ENCODE measurements at regions not wholly inside any gene's neighbourhood (a gene's known extent, or its start where the extent isn't known, plus 50 kb on each side); places are given as distances from the start of the nearest gene placed in this dataset.

DNA sequence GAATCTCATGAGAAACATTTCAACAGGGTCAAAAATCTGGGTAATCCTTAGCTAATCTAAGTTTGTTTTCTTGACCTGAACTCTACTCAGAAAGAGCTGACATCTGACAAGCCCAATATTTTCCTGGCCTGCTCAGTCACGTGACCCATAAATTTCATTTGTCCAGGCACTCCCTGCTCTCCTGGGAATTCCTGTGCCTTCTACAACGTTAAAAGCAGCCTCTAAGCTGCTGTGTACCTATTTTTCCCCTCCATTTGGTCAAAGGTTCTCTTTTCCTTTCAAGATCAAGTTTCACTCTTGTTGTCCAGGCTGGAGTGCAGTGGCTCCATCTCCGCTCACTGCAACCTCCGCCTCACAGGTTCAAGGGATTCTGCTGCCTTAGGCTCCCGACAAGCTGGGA is 148.8 kb upstream of the ABCA1 start:
- TF ChIP-seq, protein P1, sequence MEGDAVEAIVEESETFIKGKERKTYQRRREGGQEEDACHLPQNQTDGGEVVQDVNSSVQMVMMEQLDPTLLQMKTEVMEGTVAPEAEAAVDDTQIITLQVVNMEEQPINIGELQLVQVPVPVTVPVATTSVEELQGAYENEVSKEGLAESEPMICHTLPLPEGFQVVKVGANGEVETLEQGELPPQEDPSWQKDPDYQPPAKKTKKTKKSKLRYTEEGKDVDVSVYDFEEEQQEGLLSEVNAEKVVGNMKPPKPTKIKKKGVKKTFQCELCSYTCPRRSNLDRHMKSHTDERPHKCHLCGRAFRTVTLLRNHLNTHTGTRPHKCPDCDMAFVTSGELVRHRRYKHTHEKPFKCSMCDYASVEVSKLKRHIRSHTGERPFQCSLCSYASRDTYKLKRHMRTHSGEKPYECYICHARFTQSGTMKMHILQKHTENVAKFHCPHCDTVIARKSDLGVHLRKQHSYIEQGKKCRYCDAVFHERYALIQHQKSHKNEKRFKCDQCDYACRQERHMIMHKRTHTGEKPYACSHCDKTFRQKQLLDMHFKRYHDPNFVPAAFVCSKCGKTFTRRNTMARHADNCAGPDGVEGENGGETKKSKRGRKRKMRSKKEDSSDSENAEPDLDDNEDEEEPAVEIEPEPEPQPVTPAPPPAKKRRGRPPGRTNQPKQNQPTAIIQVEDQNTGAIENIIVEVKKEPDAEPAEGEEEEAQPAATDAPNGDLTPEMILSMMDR (IDR thresholded peaks at IDR 0.05; ENCODE audit: extremely low read depth in 1 of 2, insufficient read depth in 1 of 2, low read depth in 1 of 2, low read length in 2 of 2), result no peak
- no peak for TF ChIP-seq POLR2A (IDR thresholded peaks at IDR 0.05; ENCODE audit: low read depth, low read length)
- no peak for TF ChIP-seq POLR2AphosphoS5 (IDR thresholded peaks at IDR 0.05; ENCODE audit: insufficient read depth, low read depth, low read length)
- no peak for TF ChIP-seq EZH2 (IDR thresholded peaks at IDR 0.05; ENCODE audit: borderline replicate concordance, low read depth, low read length, severe bottlenecking)

All from endothelial cell of umbilical vein (primary cell).